ENCODE measurements at regions not wholly inside any gene's neighbourhood (a gene's known extent, or its start where the extent isn't known, plus 50 kb on each side); places are given as distances from the start of the nearest gene placed in this dataset.

GRCh38 chr16:63614429-63614828 is 1507.4 kb downstream of the CDH11 start:
- 84 to 86% methylated on average over 3 of the region's 3 CpGs for WGBS, 2 donors

GRCh38 chr16:63613701-63614100 is 1508.2 kb downstream of the CDH11 start:
- TF ChIP-seq CTCF (IDR thresholded peaks at IDR 0.05) = no peak
- 24% methylated on average over 1 of the region's 1 CpG for WGBS, 2 donors
- H3K27ac ChIP-seq = no peak overlapping the region
- H3K4me3 ChIP-seq = no peak overlapping the region
- H3K36me3 ChIP-seq = no peaks in the 10 kb centered on the region
- ATAC-seq (peak in 2 of 4 donors; percentile 40 to 42), DNase-seq (no peak), FAIRE-seq (peak; percentile 9)
- no peaks in the 10 kb centered on the region for H3K27me3 ChIP-seq
- intact Hi-C loops (cut with DNase I) = no loop called here
- no peaks in the 10 kb centered on the region for H3K4me1 ChIP-seq
- H3K9me3 ChIP-seq = no peaks in the 10 kb centered on the region

More at GRCh38 chr16:63614429-63614828, 1507.4 kb downstream of the CDH11 start:
- ATAC-seq (no peak), FAIRE-seq (no peak), DNase-seq (no peak)
- no peak for TF ChIP-seq CTCF (IDR thresholded peaks at IDR 0.05)
- Histone ChIP-seq H3K4me3 (no peak overlapping the region), H3K36me3 (no peaks in the 10 kb centered on the region), H3K9me3 (no peaks in the 10 kb centered on the region), H3K27ac (no peak overlapping the region), H3K4me1 (no peaks in the 10 kb centered on the region), H3K27me3 (no peaks in the 10 kb centered on the region)
- intact Hi-C loops (cut with DNase I) = no loop called here

- 82% methylated on average over 4 of the region's 4 CpGs for WGBS, 2 donors
- Histone ChIP-seq H3K4me3 (no peak overlapping the region), H3K27ac (no peak overlapping the region), H3K4me1 (no peaks in the 10 kb centered on the region), H3K9me3 (no peaks in the 10 kb centered on the region), H3K36me3 (no peaks in the 10 kb centered on the region), H3K27me3 (no peaks in the 10 kb centered on the region)
- intact Hi-C loops (cut with DNase I) = no loop called here
- DNase-seq (no peak), ATAC-seq (no peak), FAIRE-seq (no peak)
- TF ChIP-seq CTCF (IDR thresholded peaks at IDR 0.05) = no peak
These were observed 1509.2 kb downstream of the CDH11 start for GRCh38 chr16:63612462-63613227.

- Histone ChIP-seq H3K4me3 (no peak overlapping the region), H3K4me1 (no peaks in the 10 kb centered on the region), H3K9me3 (no peaks in the 10 kb centered on the region), H3K36me3 (no peaks in the 10 kb centered on the region), H3K27ac (no peak overlapping the region), H3K27me3 (no peaks in the 10 kb centered on the region)
- ATAC-seq (no peak), DNase-seq (no peak), FAIRE-seq (no peak)
- intact Hi-C loops (cut with DNase I) = no loop called here
- 77 to 78% methylated on average over 1 of the region's 1 CpG for WGBS, 2 donors
- TF ChIP-seq CTCF (IDR thresholded peaks at IDR 0.05) = no peak
These were observed 1515.1 kb downstream of the CDH11 start for GRCh38 chr16:63606778-63607177.

GRCh38 chr16:63602206-63602927 is 1519.5 kb downstream of the CDH11 start:
- DNase-seq (no peak), ATAC-seq (no peak), FAIRE-seq (no peak)
- intact Hi-C loops (cut with DNase I) = no loop called here
- H3K36me3 ChIP-seq = no peaks in the 10 kb centered on the region
- no peaks in the 10 kb centered on the region for H3K9me3 ChIP-seq
- H3K4me1 ChIP-seq = no peaks in the 10 kb centered on the region
- no peaks in the 10 kb centered on the region for H3K27me3 ChIP-seq
- no peak for TF ChIP-seq CTCF (IDR thresholded peaks at IDR 0.05)
- H3K27ac ChIP-seq = no peak overlapping the region
- no peak overlapping the region for H3K4me3 ChIP-seq
- 62 to 84% methylated on average over 3 of the region's 3 CpGs for WGBS, 2 donors

All from pancreas (tissue), 10 donors.